Trophoblast cell (in vitro differentiated cells and primary cell): ENCODE measurements at regions not wholly inside any gene's neighbourhood (a gene's known extent, or its start where the extent isn't known, plus 50 kb on each side); places are given as distances from the start of the nearest gene placed in this dataset.

Experiments
- DNase-seq, 2 donors: peaks; one replicate each; pipeline ENCODE4 v3.0.0-alpha.2; 2016
- H2AFZ ChIP-seq: 2 replicates; pipeline ENCODE4 v1.6.1; 2013; ENCODE audit warnings: low read length, moderate library complexity, mild to moderate bottlenecking; ENCODE audit not compliant: insufficient read depth, poor library complexity
- H2AK5ac ChIP-seq: 2 replicates; pipeline ENCODE4 v1.6.1; 2013; ENCODE audit warnings: mild to moderate bottlenecking, low read length
- H2BK120ac ChIP-seq: 2 replicates; pipeline ENCODE4 v1.6.1; 2013; ENCODE audit warnings: low read length, mild to moderate bottlenecking, moderate library complexity; ENCODE audit not compliant: insufficient read depth, poor library complexity
- H2BK12ac ChIP-seq: 2 replicates; pipeline ENCODE4 v1.6.1; 2013; ENCODE audit warnings: mild to moderate bottlenecking, low read length, moderate library complexity
- H2BK5ac ChIP-seq: 2 replicates; pipeline ENCODE4 v1.6.1; 2013; ENCODE audit warnings: low read length, low read depth, moderate library complexity, mild to moderate bottlenecking; ENCODE audit not compliant: poor library complexity
- H3K14ac ChIP-seq: 2 replicates; pipeline ENCODE4 v1.6.1; 2013; ENCODE audit warnings: mild to moderate bottlenecking, low read length
- H3K18ac ChIP-seq: 2 replicates; pipeline ENCODE4 v1.6.1; 2013; ENCODE audit warnings: mild to moderate bottlenecking, low read length
- H3K23ac ChIP-seq: 2 replicates; pipeline ENCODE4 v1.6.1; 2013; ENCODE audit warnings: low read length
- H3K27ac ChIP-seq: 2 replicates; pipeline ENCODE4 v1.5.1; 2013; ENCODE audit warnings: low read depth, mild to moderate bottlenecking, inconsistent platforms, low read length, moderate library complexity
- H3K27me3 ChIP-seq: 2 replicates; pipeline ENCODE4 v1.6.1; 2013; ENCODE audit warnings: inconsistent platforms, mild to moderate bottlenecking, low read length, moderate library complexity; ENCODE audit not compliant: insufficient read depth
- H3K36me3 ChIP-seq, 2 experiments: 1 replicate in 1 of 2; 2 replicates in 1 of 2; pipeline ENCODE4 v1.6.1; 2013; ENCODE audit warnings: low read length in 2 of 2, mild to moderate bottlenecking in 2 of 2, moderate library complexity in 1 of 2; ENCODE audit not compliant: insufficient read depth in 2 of 2, control insufficient read depth in 1 of 2
- H3K4ac ChIP-seq: 2 replicates; pipeline ENCODE4 v1.6.1; 2013; ENCODE audit warnings: low read depth, mild to moderate bottlenecking, low read length, moderate library complexity
- H3K4me1 ChIP-seq, 2 experiments: 1 replicate in 1 of 2; 2 replicates in 1 of 2; pipeline ENCODE4 v1.6.1; 2013; ENCODE audit warnings: low read length in 2 of 2, mild to moderate bottlenecking in 2 of 2, moderate library complexity in 1 of 2; ENCODE audit not compliant: insufficient read depth in 2 of 2, control insufficient read depth in 1 of 2
- H3K4me2 ChIP-seq: 2 replicates; pipeline ENCODE4 v1.6.1; 2013; ENCODE audit warnings: inconsistent platforms, mild to moderate bottlenecking, low read length, moderate library complexity
- H3K4me3 ChIP-seq: 2 replicates; pipeline ENCODE4 v1.5.1; 2013; ENCODE audit warnings: mild to moderate bottlenecking, low read depth, low read length, inconsistent platforms
- H3K79me1 ChIP-seq: one replicate; pipeline ENCODE4 v1.6.1; 2013; ENCODE audit warnings: low read length
- H3K79me2 ChIP-seq: 2 replicates; pipeline ENCODE4 v1.6.1; 2013; ENCODE audit warnings: low read length, mild to moderate bottlenecking; ENCODE audit not compliant: control insufficient read depth, insufficient read depth, poor library complexity
- H3K9ac ChIP-seq: 2 replicates; pipeline ENCODE4 v1.6.1; 2013; ENCODE audit warnings: mild to moderate bottlenecking, low read length
- H3K9me3 ChIP-seq: 2 replicates; pipeline ENCODE4 v1.6.1; 2013; ENCODE audit warnings: low read depth, mild to moderate bottlenecking, control low read depth, inconsistent platforms, low read length; ENCODE audit not compliant: insufficient read depth
- H4K12ac ChIP-seq: 2 replicates; pipeline ENCODE4 v1.6.1; 2013; ENCODE audit warnings: low read depth, mild to moderate bottlenecking, low read length, moderate library complexity
- H4K8ac ChIP-seq: 2 replicates; pipeline ENCODE4 v1.6.1; 2013; ENCODE audit warnings: low read depth, mild to moderate bottlenecking, low read length, moderate library complexity
- H4K91ac ChIP-seq: one replicate; pipeline ENCODE4 v1.6.1; 2013; ENCODE audit warnings: low read depth, mild to moderate bottlenecking, low read length, moderate library complexity
- WGBS: extraction: QIAGEN DNeasy Blood & Tissue Kit; methylation state at CpG from one replicate; pipeline ENCODE4 v1.1.7; 2013; ENCODE audit warnings: missing lambda C conversion rate; ENCODE audit not compliant: insufficient read length, insufficient coverage; ENCODE audit errors: extremely low coverage; 5-methylcytosine and 5-hydroxymethylcytosine counted together

GRCh38 chr10:108348215-108348614 lies 1183.7 kb upstream of the SORCS1 start:
- Histone ChIP-seq H3K23ac (no peak overlapping the region), H2AFZ (no peak overlapping the region), H3K4me2 (no peak overlapping the region), H3K4me3 (no peak overlapping the region), H3K9me3 (no peaks in the 10 kb centered on the region), H3K79me1 (no peaks in the 10 kb centered on the region), H2BK12ac (no peak overlapping the region), H4K91ac (no peak overlapping the region), H3K79me2 (no peaks in the 10 kb centered on the region), H3K27me3 (no peaks in the 10 kb centered on the region), H3K4me1 (no peaks in the 10 kb centered on the region), H3K9ac (no peak overlapping the region), H4K12ac (no peak overlapping the region), H2BK120ac (no peak overlapping the region), H2BK5ac (no peak overlapping the region), H3K4ac (no peak overlapping the region), H3K14ac (no peak overlapping the region), H3K36me3 (no peaks in the 10 kb centered on the region), H3K18ac (no peak overlapping the region), H3K27ac (no peak overlapping the region), H4K8ac (no peak overlapping the region), H2AK5ac (no peak overlapping the region)
- DNase-seq: no peak
- WGBS: no CpG with 5 or more reads among the region's 2 CpGs

- H3K27ac ChIP-seq: no peak overlapping the region
- no CpG with 5 or more reads among the region's 3 CpGs for WGBS
- H2AFZ ChIP-seq: no peak overlapping the region
- H3K27me3 ChIP-seq: no peaks in the 10 kb centered on the region
- H4K12ac ChIP-seq: no peak overlapping the region
- no peak overlapping the region for H2BK12ac ChIP-seq
- H3K4ac ChIP-seq: no peak overlapping the region
- H2BK120ac ChIP-seq: no peak overlapping the region
- no peaks in the 10 kb centered on the region for H3K9me3 ChIP-seq
- H3K79me2 ChIP-seq: no peaks in the 10 kb centered on the region
- no peak overlapping the region for H2BK5ac ChIP-seq
- no peaks in the 10 kb centered on the region for H3K79me1 ChIP-seq
- no peak overlapping the region for H3K23ac ChIP-seq
- H3K4me1 ChIP-seq: no peaks in the 10 kb centered on the region
- H3K14ac ChIP-seq: no peak overlapping the region
- H3K36me3 ChIP-seq: no peaks in the 10 kb centered on the region
- H3K18ac ChIP-seq: no peak overlapping the region
- no peak for DNase-seq
- no peak overlapping the region for H3K4me3 ChIP-seq
- no peak overlapping the region for H4K91ac ChIP-seq
- no peak overlapping the region for H3K4me2 ChIP-seq
- no peak overlapping the region for H4K8ac ChIP-seq
- no peak overlapping the region for H2AK5ac ChIP-seq
- H3K9ac ChIP-seq: no peak overlapping the region
Observed at GRCh38 chr10:108346066-108346465, 1181.6 kb upstream of the SORCS1 start.

GRCh38 chr10:108338146-108338545 lies 1173.6 kb upstream of the SORCS1 start:
- Histone ChIP-seq H2BK5ac (no peak overlapping the region), H3K9me3 (no peaks in the 10 kb centered on the region), H3K4me2 (no peak overlapping the region), H3K9ac (no peak overlapping the region), H4K8ac (no peak overlapping the region), H2AFZ (no peak overlapping the region), H2BK120ac (no peak overlapping the region), H4K12ac (no peak overlapping the region), H3K27ac (no peak overlapping the region), H3K79me2 (no peaks in the 10 kb centered on the region), H2BK12ac (no peak overlapping the region), H3K23ac (no peak overlapping the region), H3K14ac (no peak overlapping the region), H3K4ac (no peak overlapping the region), H3K79me1 (no peaks in the 10 kb centered on the region), H3K18ac (no peak overlapping the region), H3K4me1 (no peaks in the 10 kb centered on the region), H2AK5ac (no peak overlapping the region), H3K4me3 (no peak overlapping the region), H3K36me3 (no peaks in the 10 kb centered on the region), H3K27me3 (no peaks in the 10 kb centered on the region), H4K91ac (no peak overlapping the region)
- no peak for DNase-seq

- no peak overlapping the region for H3K9ac ChIP-seq
- no peak overlapping the region for H4K8ac ChIP-seq
- no peak overlapping the region for H3K4ac ChIP-seq
- H3K4me3 ChIP-seq: no peak overlapping the region
- H2BK12ac ChIP-seq: no peak overlapping the region
- no peak overlapping the region for H3K14ac ChIP-seq
- no peak overlapping the region for H2BK5ac ChIP-seq
- no peak overlapping the region for H3K4me2 ChIP-seq
- no peak overlapping the region for H3K18ac ChIP-seq
- no peaks in the 10 kb centered on the region for H3K79me2 ChIP-seq
- no peak overlapping the region for H2AK5ac ChIP-seq
- DNase-seq: no peak
- no peak overlapping the region for H4K91ac ChIP-seq
- no peaks in the 10 kb centered on the region for H3K79me1 ChIP-seq
- H3K27me3 ChIP-seq: no peaks in the 10 kb centered on the region
- H3K4me1 ChIP-seq: no peaks in the 10 kb centered on the region
- H3K23ac ChIP-seq: no peak overlapping the region
- H2AFZ ChIP-seq: no peak overlapping the region
- no peak overlapping the region for H3K27ac ChIP-seq
- H3K9me3 ChIP-seq: no peaks in the 10 kb centered on the region
- H3K36me3 ChIP-seq: no peaks in the 10 kb centered on the region
- no peak overlapping the region for H2BK120ac ChIP-seq
- no peak overlapping the region for H4K12ac ChIP-seq
Observed at GRCh38 chr10:108336836-108337235, 1172.3 kb upstream of the SORCS1 start.

- whole genome bisulfite sequencing: 100% methylated on average over 2 of the region's 3 CpGs
- DNase-seq: no peak
Observed at GRCh38 chr10:108327706-108328105, 1163.2 kb upstream of the SORCS1 start.

More at GRCh38 chr10:108327706-108328105, 1163.2 kb upstream of the SORCS1 start:
- H3K4me1 ChIP-seq: no peaks in the 10 kb centered on the region
- H3K36me3 ChIP-seq: no peaks in the 10 kb centered on the region
- no peak overlapping the region for H3K23ac ChIP-seq
- H4K12ac ChIP-seq: no peak overlapping the region
- H2BK5ac ChIP-seq: no peak overlapping the region
- no peaks in the 10 kb centered on the region for H3K27me3 ChIP-seq
- H3K4me3 ChIP-seq: no peak overlapping the region
- H2AK5ac ChIP-seq: no peak overlapping the region
- no peak overlapping the region for H3K27ac ChIP-seq
- no peak overlapping the region for H3K4ac ChIP-seq
- no peaks in the 10 kb centered on the region for H3K9me3 ChIP-seq
- H3K9ac ChIP-seq: no peak overlapping the region
- no peak overlapping the region for H3K14ac ChIP-seq
- H4K8ac ChIP-seq: no peak overlapping the region
- no peaks in the 10 kb centered on the region for H3K79me2 ChIP-seq
- H2AFZ ChIP-seq: no peak overlapping the region
- H4K91ac ChIP-seq: no peak overlapping the region
- no peak overlapping the region for H3K18ac ChIP-seq
- H2BK12ac ChIP-seq: no peak overlapping the region
- no peaks in the 10 kb centered on the region for H3K79me1 ChIP-seq
- H2BK120ac ChIP-seq: no peak overlapping the region
- H3K4me2 ChIP-seq: no peak overlapping the region
